HepG2 (cell line): ENCODE measurements at regions not wholly inside any gene's neighbourhood (a gene's known extent, or its start where the extent isn't known, plus 50 kb on each side); places are given as distances from the start of the nearest gene placed in this dataset.

Experiments used
- ATAC-seq: fragments of 200-7000 bp; cut with Tn5 transposase; 3 replicates; pipeline ENCODE4 v1.9.1; 2020; ENCODE audit warnings: mild to moderate bottlenecking, moderate library complexity
- BruUV-seq: library from RNA; stranded (reverse); fragments of 400-500 nt; replicated peaks from 2 replicates; lab custom pipeline; 2021; lab: Mats Ljungman, UMichigan
- CTCF ChIA-PET: fragments of 300-600 bp; formaldehyde crosslinking; extraction: SDS; loops from one replicate; lab custom pipeline; 2021; ENCODE audit warnings: low total read pairs, inconsistent platforms, low intra/inter-chr PET ratio; lab: Yijun Ruan, JAX
- POLR2A ChIA-PET: fragments of 350-600 bp; sonication (Branson Sonifier 250); formaldehyde crosslinking; loops from one replicate; lab custom pipeline; 2020; ENCODE audit warnings: antibody characterized with exemption, inconsistent platforms; lab: Yijun Ruan, JAX
- DNase-seq: peaks from one replicate; pipeline ENCODE4 v3.0.0-alpha.2; 2015; ENCODE audit warnings: low spot score
- FAIRE-seq: peaks from 3 replicates; lab custom pipeline; 2011; peaks lifted over from hg19 to GRCh38; lab: Jason Lieb, UNC
- H2AFZ ChIP-seq: one replicate; pipeline ENCODE4 v1.6.1; 2011; ENCODE audit warnings: low read length, inconsistent platforms
- H3K27ac ChIP-seq: fragments of 300-600 bp; 3 replicates; pipeline ENCODE4 v1.8.0; 2011; ENCODE audit warnings: mixed run types, mild to moderate bottlenecking, mixed read lengths, low read length, inconsistent platforms; ENCODE audit not compliant: insufficient read depth; ENCODE audit errors: extremely low read length
- H3K27me3 ChIP-seq, 2 experiments: fragments of 200-600 bp in 1 of 2; 2 replicates in 1 of 2; 3 replicates in 1 of 2; pipeline versions ENCODE4 v1.6.0 to v1.8.0; 2011; ENCODE audit warnings: low read length in 2 of 2, mild to moderate bottlenecking in 2 of 2, moderate library complexity in 2 of 2, inconsistent platforms in 1 of 2; ENCODE audit not compliant: insufficient read depth in 2 of 2, control insufficient read depth in 1 of 2
- H3K36me3 ChIP-seq, 2 experiments: fragments of 200-600 bp in 1 of 2; replicated peaks in 1 of 2; 2 replicates in 1 of 2; 3 replicates in 1 of 2; pipeline versions ENCODE4 v1.5.1 to v1.8.0; 2011; ENCODE audit warnings: low read length in 2 of 2, inconsistent platforms in 1 of 2; ENCODE audit not compliant: insufficient read depth in 2 of 2, control insufficient read depth in 1 of 2
- H3K4me1 ChIP-seq: 2 replicates; pipeline ENCODE4 v1.5.1; 2012; ENCODE audit warnings: low read length, inconsistent platforms; ENCODE audit not compliant: insufficient read depth
- H3K4me2 ChIP-seq: 2 replicates; pipeline ENCODE4 v1.6.0; 2011; ENCODE audit warnings: low read depth, low read length, inconsistent platforms
- H3K4me3 ChIP-seq, 3 experiments: fragments of 200-600 bp in 1 of 3; sonication (generic), shearing (Covaris generic) in 1 of 3; replicated peaks in 1 of 3; 2 replicates each; pipeline ENCODE4 v1.5.1; 2011 to 2016; ENCODE audit warnings: low read length in 3 of 3, inconsistent platforms in 2 of 3, low read depth in 2 of 3, mild to moderate bottlenecking in 2 of 3, control low read depth in 1 of 3, mixed read lengths in 1 of 3; ENCODE audit not compliant: insufficient read depth in 1 of 3
- H3K79me2 ChIP-seq: one replicate; pipeline ENCODE4 v1.6.1; 2011; ENCODE audit warnings: low read length, inconsistent platforms; ENCODE audit not compliant: insufficient read depth
- H3K9ac ChIP-seq: 2 replicates; pipeline ENCODE4 v1.6.0; 2011; ENCODE audit warnings: mild to moderate bottlenecking, low read depth, low read length, inconsistent platforms; ENCODE audit not compliant: insufficient read depth
- H3K9me3 ChIP-seq: 2 replicates; pipeline ENCODE4 v1.5.1; 2012; ENCODE audit warnings: mild to moderate bottlenecking, low read length
- H4K20me1 ChIP-seq: 2 replicates; pipeline ENCODE4 v1.6.0; 2011; ENCODE audit warnings: inconsistent platforms, mild to moderate bottlenecking, low read length, moderate library complexity; ENCODE audit not compliant: insufficient read depth
- POLR2G ChIP-seq: fragments of 200-400 bp; formaldehyde crosslinking; IDR thresholded peaks from 2 replicates; pipeline ENCODE4 v1.6.1; 2018; ENCODE audit warnings: mild to moderate bottlenecking, low read depth, low read length, moderate library complexity
- TFAP4 ChIP-seq: sonication (generic); IDR thresholded peaks from 2 replicates; pipeline ENCODE4 v1.6.1; 2016; ENCODE audit warnings: low read depth, borderline replicate concordance
- ZNF703 ChIP-seq: sonication (generic); formaldehyde crosslinking; IDR thresholded peaks from 2 replicates; pipeline ENCODE4 v1.5.1; 2020; ENCODE audit warnings: missing genetic modification reagents, mild to moderate bottlenecking, moderate library complexity, borderline replicate concordance
- WGBS: methylation state at CpG from one replicate; pipeline ENCODE4 v1.1.6; 2017; ENCODE audit warnings: low lambda C conversion rate; 5-methylcytosine and 5-hydroxymethylcytosine counted together
- in situ Hi-C: cut with HindIII; loops from 2 replicates; pipeline ENCODE4 v1.10.0; 2017; ENCODE audit warnings: low pct_unique_long_range_greater_than_20kb; ENCODE audit not compliant: extremely low pct_ligation_motif_present
- intact Hi-C: fragments of 100-400 bp; cut with micrococcal nuclease; formaldehyde crosslinking; loops from one replicate; pipeline ENCODE4 v1.10.0; 2022; ENCODE audit not compliant: unreplicated experiment

GRCh38 chr3:127425505-127426443, 137.9 kb upstream of the PRR20G start:
- Histone ChIP-seq H3K79me2 (no peaks in the 10 kb centered on the region), H4K20me1 (no peaks in the 10 kb centered on the region), H3K4me3 (no peak overlapping the region), H3K9me3 (no peaks in the 10 kb centered on the region), H3K27ac (no peak overlapping the region), H3K36me3 (no peaks in the 10 kb centered on the region), H3K4me2 (no peak overlapping the region), H3K27me3 (peaks cover 7 to 73% of the 10 kb centered on the region in 2 experiments), H2AFZ (no peak overlapping the region), H3K9ac (no peak overlapping the region), H3K4me1 (no peaks in the 10 kb centered on the region)
- in situ Hi-C loops, result no loop called here
- no peak for FAIRE-seq
- BruUV-seq, result no TSS peak
- TF ChIP-seq ZNF703 (CRISPR knock-in tag), result no peak
- intact Hi-C loops, result no loop called here
- DNase-seq, result no peak
- ChIA-PET POLR2A (no interaction called here), CTCF (no interaction called here)
- no peak for ATAC-seq
- WGBS, result 17% methylated on average over 15 of the region's 20 CpGs

- in situ Hi-C loops, result no loop called here
Observed at GRCh38 chr3:127424766-127425504, 137.1 kb upstream of the PRR20G start.

More at GRCh38 chr3:127424766-127425504, 137.1 kb upstream of the PRR20G start:
- no peak overlapping the region for H2AFZ ChIP-seq
- no peak overlapping the region for H3K4me2 ChIP-seq
- H3K27ac ChIP-seq, result no peak overlapping the region
- H3K9me3 ChIP-seq, result no peaks in the 10 kb centered on the region
- peaks cover 9 to 81% of the 10 kb centered on the region in 2 experiments for H3K27me3 ChIP-seq
- no peak for ATAC-seq
- WGBS, result 2% methylated on average over 6 of the region's 8 CpGs
- intact Hi-C loops, result no loop called here
- POLR2A ChIA-PET, result no interaction called here
- no TSS peak for BruUV-seq
- TF ChIP-seq POLR2G (no peak), TFAP4 (no peak)
- TF ChIP-seq, all 625 proteins: peak for 0
- H3K79me2 ChIP-seq, result no peaks in the 10 kb centered on the region
- H3K9ac ChIP-seq, result no peak overlapping the region
- FAIRE-seq (no peak), DNase-seq (no peak)
- no peaks in the 10 kb centered on the region for H3K4me1 ChIP-seq
- CTCF ChIA-PET, result no interaction called here
- no peaks in the 10 kb centered on the region for H3K36me3 ChIP-seq
- no peaks in the 10 kb centered on the region for H4K20me1 ChIP-seq
- H3K4me3 ChIP-seq, result no peak overlapping the region
